H9 (cell line): ENCODE measurements at regions not wholly inside any gene's neighbourhood (a gene's known extent, or its start where the extent isn't known, plus 50 kb on each side); places are given as distances from the start of the nearest gene placed in this dataset.

Experiments
- DNase-seq: peaks from one replicate; pipeline ENCODE4 v3.0.0-alpha.2; 2017
- H2AFZ ChIP-seq: one replicate; pipeline ENCODE4 v1.6.1; 2013; ENCODE audit warnings: mild to moderate bottlenecking, low read length, control low read depth, moderate library complexity
- H2AK5ac ChIP-seq: 2 replicates; pipeline ENCODE4 v1.6.1; 2013; ENCODE audit warnings: low read length, control low read depth, mixed read lengths; ENCODE audit not compliant: insufficient read length
- H2BK120ac ChIP-seq: one replicate; pipeline ENCODE4 v1.6.1; 2013; ENCODE audit warnings: low read depth, mild to moderate bottlenecking, low read length, control low read depth, inconsistent platforms; ENCODE audit not compliant: poor library complexity, severe bottlenecking
- H2BK12ac ChIP-seq: 2 replicates; pipeline ENCODE4 v1.6.1; 2013; ENCODE audit warnings: low read length, control low read depth, mixed read lengths, low read depth; ENCODE audit not compliant: insufficient read length
- H2BK15ac ChIP-seq: 2 replicates; pipeline ENCODE4 v1.6.1; 2013; ENCODE audit warnings: low read depth, low read length, control low read depth
- H2BK20ac ChIP-seq: one replicate; pipeline ENCODE4 v1.6.1; 2013; ENCODE audit warnings: low read depth, mild to moderate bottlenecking, low read length, control low read depth, inconsistent platforms; ENCODE audit not compliant: poor library complexity, severe bottlenecking
- H2BK5ac ChIP-seq: 2 replicates; pipeline ENCODE4 v1.6.1; 2013; ENCODE audit warnings: low read length, control low read depth, mixed read lengths; ENCODE audit not compliant: insufficient read length
- H3K14ac ChIP-seq: 2 replicates; pipeline ENCODE4 v1.6.1; 2013; ENCODE audit warnings: low read length, control low read depth; ENCODE audit not compliant: insufficient read depth
- H3K18ac ChIP-seq: 2 replicates; pipeline ENCODE4 v1.6.1; 2013; ENCODE audit warnings: low read depth, mild to moderate bottlenecking, mixed read lengths, low read length, control low read depth; ENCODE audit not compliant: insufficient read length
- H3K23ac ChIP-seq: 2 replicates; pipeline ENCODE4 v1.6.1; 2013; ENCODE audit warnings: low read length, control low read depth, mixed read lengths, low read depth; ENCODE audit not compliant: insufficient read length
- H3K23me2 ChIP-seq: 2 replicates; pipeline ENCODE4 v1.6.1; 2013; ENCODE audit warnings: low read depth, mild to moderate bottlenecking, mixed read lengths, low read length, control low read depth; ENCODE audit not compliant: insufficient read length, poor library complexity, severe bottlenecking
- H3K27ac ChIP-seq: 2 replicates; pipeline ENCODE4 v1.5.1; 2013; ENCODE audit warnings: low read length, control low read depth, mixed read lengths, low read depth; ENCODE audit not compliant: insufficient read length
- H3K27me3 ChIP-seq: 2 replicates; pipeline ENCODE4 v1.6.1; 2013; ENCODE audit warnings: low read length, control low read depth, inconsistent platforms; ENCODE audit not compliant: insufficient read depth
- H3K4ac ChIP-seq: 2 replicates; pipeline ENCODE4 v1.6.1; 2013; ENCODE audit warnings: low read depth, mild to moderate bottlenecking, control low read depth, inconsistent platforms, low read length, moderate library complexity
- H3K4me1 ChIP-seq: 2 replicates; pipeline ENCODE4 v1.6.1; 2013; ENCODE audit warnings: low read length, control low read depth, inconsistent platforms; ENCODE audit not compliant: insufficient read depth
- H3K4me2 ChIP-seq: 2 replicates; pipeline ENCODE4 v1.6.1; 2013; ENCODE audit warnings: low read length, control low read depth, mixed read lengths; ENCODE audit not compliant: insufficient read length, insufficient read depth
- H3K56ac ChIP-seq: 2 replicates; pipeline ENCODE4 v1.6.1; 2013; ENCODE audit warnings: low read depth, mild to moderate bottlenecking, mixed read lengths, low read length, control low read depth; ENCODE audit not compliant: insufficient read length
- H3K79me1 ChIP-seq: 2 replicates; pipeline ENCODE4 v1.6.1; 2013; ENCODE audit warnings: low read depth, mild to moderate bottlenecking, moderate library complexity, low read length, control low read depth, inconsistent platforms; ENCODE audit not compliant: insufficient read depth, poor library complexity, severe bottlenecking
- H3K79me2 ChIP-seq: 2 replicates; pipeline ENCODE4 v1.6.1; 2013; ENCODE audit warnings: low read length, control low read depth, inconsistent platforms; ENCODE audit not compliant: insufficient read depth
- H3K9ac ChIP-seq: 2 replicates; pipeline ENCODE4 v1.6.1; 2013; ENCODE audit warnings: low read length, control low read depth, mixed read lengths; ENCODE audit not compliant: insufficient read length; ENCODE audit errors: extremely low read depth
- H3K9me3 ChIP-seq: one replicate; pipeline ENCODE4 v1.6.1; 2013; ENCODE audit warnings: low read depth, low read length, inconsistent platforms; ENCODE audit not compliant: control insufficient read depth
- H3T11ph ChIP-seq: one replicate; pipeline ENCODE4 v1.6.1; 2013; ENCODE audit warnings: mild to moderate bottlenecking, low read length, control low read depth, inconsistent platforms
- H4K20me1 ChIP-seq: one replicate; pipeline ENCODE4 v1.6.1; 2013; ENCODE audit not compliant: control insufficient read depth, insufficient read length, insufficient read depth
- H4K5ac ChIP-seq: 2 replicates; pipeline ENCODE4 v1.6.1; 2013; ENCODE audit warnings: low read depth, mild to moderate bottlenecking, mixed read lengths, low read length, control low read depth; ENCODE audit not compliant: insufficient read length
- H4K8ac ChIP-seq: replicated peaks from 2 replicates; pipeline ENCODE4 v1.6.1; 2013; ENCODE audit warnings: low read length, control low read depth, mixed read lengths, low read depth; ENCODE audit not compliant: insufficient read length
- H4K91ac ChIP-seq: 2 replicates; pipeline ENCODE4 v1.6.1; 2013; ENCODE audit warnings: low read depth, mild to moderate bottlenecking, moderate library complexity, mixed read lengths, low read length, control low read depth; ENCODE audit not compliant: insufficient read length
- H3K27ac Mint-ChIP-seq, 3 experiments: 2 replicates in 2 of 3; 3 replicates in 1 of 3; pipeline ENCODE4 v1.8.0; 2020 to 2021; ENCODE audit warnings: mixed read lengths in 3 of 3, mild to moderate bottlenecking in 1 of 3, moderate library complexity in 1 of 3
- H3K27me3 Mint-ChIP-seq: 2 replicates; pipeline ENCODE4 v1.8.0; 2021; ENCODE audit warnings: low read depth, mild to moderate bottlenecking, moderate library complexity, mixed read lengths
- H3K36me3 Mint-ChIP-seq, 3 experiments: 2 replicates in 2 of 3; 3 replicates in 1 of 3; pipeline ENCODE4 v1.8.0; 2020 to 2021; ENCODE audit warnings: low read depth in 3 of 3, mixed read lengths in 3 of 3; ENCODE audit not compliant: insufficient read depth in 1 of 3
- H3K4me1 Mint-ChIP-seq, 2 experiments: 2 replicates each; pipeline ENCODE4 v1.8.0; 2020; ENCODE audit warnings: mixed read lengths in 2 of 2
- H3K4me3 Mint-ChIP-seq, 2 experiments: 2 replicates in 1 of 2; 3 replicates in 1 of 2; pipeline ENCODE4 v1.8.0; 2020 to 2021; ENCODE audit warnings: mild to moderate bottlenecking in 2 of 2, mixed read lengths in 2 of 2, moderate library complexity in 1 of 2
- H3K9me3 Mint-ChIP-seq, 2 experiments: 2 replicates in 1 of 2; 3 replicates in 1 of 2; pipeline ENCODE4 v1.8.0; 2020; ENCODE audit warnings: mild to moderate bottlenecking in 2 of 2, mixed read lengths in 2 of 2, moderate library complexity in 1 of 2
- CTCF ChIP-seq: fragments of 200-600 bp; sonication (generic); conservative IDR thresholded peaks from 3 replicates; pipeline ENCODE4 v1.8.0; 2021; ENCODE audit warnings: antibody characterized with exemption, mild to moderate bottlenecking
- WGBS: extraction: QIAGEN DNeasy Blood & Tissue Kit; methylation state at CpG from one replicate; pipeline ENCODE4 v1.1.7; 2013; ENCODE audit warnings: missing lambda C conversion rate, low lambda C conversion rate, mixed read lengths; ENCODE audit not compliant: insufficient read length; ENCODE audit errors: extremely low coverage; 5-methylcytosine and 5-hydroxymethylcytosine counted together

GRCh38 chr6:72530750-72531149 lies 91.1 kb upstream of the KCNQ5 start:
- H3K9me3 ChIP-seq, result no peaks in the 10 kb centered on the region
- no peak overlapping the region for H3K18ac ChIP-seq
- no peaks in the 10 kb centered on the region for H3K27me3 ChIP-seq
- no peaks in the 10 kb centered on the region for H4K20me1 ChIP-seq
- no peak overlapping the region for H3K4ac ChIP-seq
- no peak overlapping the region for H4K5ac ChIP-seq
- H2BK12ac ChIP-seq, result no peak overlapping the region
- H2BK15ac ChIP-seq, result no peak overlapping the region
- Mint-ChIP-seq H3K4me1 (peaks cover 10 to 13% of the 10 kb centered on the region in 2 experiments), H3K27ac (no peak overlapping the region), H3K9me3 (no peaks in the 10 kb centered on the region), H3K4me3 (no peak overlapping the region), H3K36me3 (no peaks in the 10 kb centered on the region), H3K27me3 (no peaks in the 10 kb centered on the region)
- no peak for TF ChIP-seq CTCF
- no peak overlapping the region for H2AK5ac ChIP-seq
- no peaks in the 10 kb centered on the region for H3K23me2 ChIP-seq
- H3K9ac ChIP-seq, result no peak overlapping the region
- no peak for DNase-seq
- H3K14ac ChIP-seq, result no peak overlapping the region
- H3K23ac ChIP-seq, result no peak overlapping the region
- H4K91ac ChIP-seq, result no peak overlapping the region
- H3K56ac ChIP-seq, result no peak overlapping the region
- no peaks in the 10 kb centered on the region for H3K79me1 ChIP-seq
- no CpG with 5 or more reads among the region's 3 CpGs for WGBS
- H2AFZ ChIP-seq, result no peak overlapping the region
- no peak overlapping the region for H3K27ac ChIP-seq
- H2BK20ac ChIP-seq, result no peak overlapping the region
- H3K4me2 ChIP-seq, result no peak overlapping the region
- H3K4me1 ChIP-seq, result no peaks in the 10 kb centered on the region; the same call in 1 of the 2 replicates
- no peak overlapping the region for H2BK5ac ChIP-seq
- no peak overlapping the region for H3T11ph ChIP-seq
- H3K79me2 ChIP-seq, result no peaks in the 10 kb centered on the region
- H2BK120ac ChIP-seq, result no peak overlapping the region
- no peak overlapping the region for H4K8ac ChIP-seq
